ENCODE measurements at regions not wholly inside any gene's neighbourhood (a gene's known extent, or its start where the extent isn't known, plus 50 kb on each side); places are given as distances from the start of the nearest gene placed in this dataset.

GRCh38 chr2:184203661-184204060 lies 394.7 kb upstream of the ZNF804A start:
- POLR2A ChIA-PET = no interaction called here
- CTCF ChIA-PET = no interaction called here
- DNase-seq (no peak), ATAC-seq (no peak)
- Mint-ChIP-seq H3K27ac (no peak overlapping the region), H3K9me3 (ENCODE audit: low read depth) (peaks cover 4% of the 10 kb centered on the region), H3K27me3 (no peaks in the 10 kb centered on the region), H3K36me3 (ENCODE audit: low read depth) (no peaks in the 10 kb centered on the region), H3K4me3 (no peak overlapping the region), H3K4me1 (no peaks in the 10 kb centered on the region)
- intact Hi-C loops (cut with DNase I, micrococcal nuclease) = no loop called here

DNA sequence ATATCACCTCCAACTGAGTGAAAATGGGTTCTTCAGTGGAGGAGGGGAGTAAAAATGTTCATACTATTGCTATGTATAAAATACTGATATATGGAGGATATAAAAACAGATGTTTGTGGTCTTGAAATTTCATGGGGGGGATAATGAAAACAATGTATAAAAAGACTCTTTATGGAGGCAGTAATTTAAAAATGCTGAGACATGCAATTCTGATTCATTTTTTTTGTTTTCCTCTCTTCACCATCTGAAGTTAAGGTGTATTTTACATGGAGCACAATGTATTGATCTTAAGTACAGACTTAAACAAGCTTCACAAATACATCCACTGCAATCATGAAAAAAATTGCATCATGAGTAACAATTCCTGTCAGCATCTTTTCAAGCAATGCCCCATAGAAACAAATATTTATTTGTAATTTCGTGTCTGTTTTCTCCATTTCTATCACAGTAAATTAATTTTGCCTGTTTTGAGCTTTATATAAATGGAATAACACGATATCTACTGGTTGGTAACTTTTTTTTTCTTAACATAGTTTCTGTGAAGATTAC lies 393.2 kb upstream of the ZNF804A start:
- DNase-seq (no peak), ATAC-seq (no peak)
- Mint-ChIP-seq H3K4me1 (no peaks in the 10 kb centered on the region), H3K4me3 (no peak overlapping the region), H3K27ac (no peak overlapping the region), H3K27me3 (no peaks in the 10 kb centered on the region), H3K9me3 (ENCODE audit: low read depth) (peaks cover 3% of the 10 kb centered on the region), H3K36me3 (ENCODE audit: low read depth) (no peaks in the 10 kb centered on the region)
- ChIA-PET POLR2A (no interaction called here), CTCF (no interaction called here)
- intact Hi-C loops (cut with DNase I, micrococcal nuclease) = no loop called here

- no peak overlapping the region for H3K27ac Mint-ChIP-seq
- ATAC-seq = no peak
Observed at GRCh38 chr2:184206045-184206444, 392.3 kb upstream of the ZNF804A start.

GRCh38 chr2:184210329-184210728 lies 388.0 kb upstream of the ZNF804A start:
- peaks cover 10% of the 10 kb centered on the region for H3K9me3 Mint-ChIP-seq (ENCODE audit: low read depth)
- H3K27me3 Mint-ChIP-seq = no peaks in the 10 kb centered on the region
- no peak for DNase-seq
- no peak for ATAC-seq
- H3K36me3 Mint-ChIP-seq (ENCODE audit: low read depth) = no peaks in the 10 kb centered on the region
- intact Hi-C loops (cut with DNase I, micrococcal nuclease) = no loop called here
- ChIA-PET CTCF (no interaction called here), POLR2A (no interaction called here)
- no peak overlapping the region for H3K27ac Mint-ChIP-seq
- no peak overlapping the region for H3K4me3 Mint-ChIP-seq
- H3K4me1 Mint-ChIP-seq = no peaks in the 10 kb centered on the region

More at GRCh38 chr2:184206045-184206444, 392.3 kb upstream of the ZNF804A start:
- Mint-ChIP-seq H3K36me3 (ENCODE audit: low read depth) (no peaks in the 10 kb centered on the region), H3K9me3 (ENCODE audit: low read depth) (peaks cover 3% of the 10 kb centered on the region), H3K27me3 (no peaks in the 10 kb centered on the region), H3K4me1 (no peaks in the 10 kb centered on the region), H3K4me3 (no peak overlapping the region)
- intact Hi-C loops (cut with DNase I, micrococcal nuclease) = no loop called here
- ChIA-PET POLR2A (no interaction called here), CTCF (no interaction called here)
- DNase-seq = no peak

- DNase-seq = no peak
- Mint-ChIP-seq H3K27me3 (no peaks in the 10 kb centered on the region), H3K4me3 (no peak overlapping the region), H3K4me1 (no peaks in the 10 kb centered on the region), H3K36me3 (ENCODE audit: low read depth) (no peaks in the 10 kb centered on the region), H3K9me3 (ENCODE audit: low read depth) (peaks cover 22% of the 10 kb centered on the region), H3K27ac (no peak overlapping the region)
- CTCF ChIA-PET = no interaction called here
- POLR2A ChIA-PET = no interaction called here
- ATAC-seq = no peak
- intact Hi-C loops (cut with DNase I, micrococcal nuclease) = no loop called here
Observed at GRCh38 chr2:184215745-184216144, 382.6 kb upstream of the ZNF804A start.

- H3K4me1 Mint-ChIP-seq = no peaks in the 10 kb centered on the region
- peaks cover 3% of the 10 kb centered on the region for H3K9me3 Mint-ChIP-seq (ENCODE audit: low read depth)
- ATAC-seq (no peak), DNase-seq (no peak)
- no peak overlapping the region for H3K4me3 Mint-ChIP-seq
- H3K27me3 Mint-ChIP-seq = no peaks in the 10 kb centered on the region
- H3K27ac Mint-ChIP-seq = no peak overlapping the region
- ChIA-PET CTCF (no interaction called here), POLR2A (no interaction called here)
- intact Hi-C loops (cut with DNase I, micrococcal nuclease) = no loop called here
- no peaks in the 10 kb centered on the region for H3K36me3 Mint-ChIP-seq (ENCODE audit: low read depth)
Observed at GRCh38 chr2:184256611-184257010, 341.7 kb upstream of the ZNF804A start.

GRCh38 chr2:184261331-184261730 lies 337.0 kb upstream of the ZNF804A start:
- intact Hi-C loops (cut with DNase I, micrococcal nuclease) = no loop called here
- ATAC-seq = no peak
- Mint-ChIP-seq H3K27ac (no peak overlapping the region), H3K9me3 (ENCODE audit: low read depth) (peaks cover 4% of the 10 kb centered on the region), H3K4me3 (no peak overlapping the region), H3K4me1 (no peaks in the 10 kb centered on the region), H3K27me3 (no peaks in the 10 kb centered on the region), H3K36me3 (ENCODE audit: low read depth) (no peaks in the 10 kb centered on the region)
- ChIA-PET CTCF (no interaction called here), POLR2A (no interaction called here)
- DNase-seq = no peak

DNA sequence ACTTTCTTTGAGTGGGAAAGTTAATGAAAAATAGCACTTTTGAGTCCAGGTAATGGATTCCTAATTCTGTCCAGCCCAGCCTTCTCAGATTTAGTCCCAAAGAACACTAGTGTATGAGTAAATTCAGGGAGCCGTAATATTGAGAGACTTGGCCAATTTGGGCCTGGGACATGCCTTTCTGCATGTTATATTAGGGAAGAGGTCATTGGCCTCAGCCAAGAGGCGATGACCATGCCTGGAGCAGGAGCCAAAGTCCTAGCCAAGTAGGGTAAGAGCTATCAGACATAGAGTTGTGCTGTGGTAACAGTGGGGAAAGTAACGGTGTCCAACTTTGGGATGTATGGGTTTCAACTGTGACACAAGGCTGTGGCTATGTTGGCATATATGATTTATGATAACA lies 336.5 kb upstream of the ZNF804A start:
- H3K36me3 Mint-ChIP-seq (ENCODE audit: low read depth) = no peaks in the 10 kb centered on the region
- intact Hi-C loops (cut with DNase I, micrococcal nuclease) = no loop called here
- H3K27me3 Mint-ChIP-seq = no peaks in the 10 kb centered on the region
- ChIA-PET CTCF (no interaction called here), POLR2A (no interaction called here)
- no peaks in the 10 kb centered on the region for H3K4me1 Mint-ChIP-seq
- DNase-seq (no peak), ATAC-seq (no peak)
- peaks cover 4% of the 10 kb centered on the region for H3K9me3 Mint-ChIP-seq (ENCODE audit: low read depth)
- H3K27ac Mint-ChIP-seq = no peak overlapping the region
- H3K4me3 Mint-ChIP-seq = no peak overlapping the region

DNA sequence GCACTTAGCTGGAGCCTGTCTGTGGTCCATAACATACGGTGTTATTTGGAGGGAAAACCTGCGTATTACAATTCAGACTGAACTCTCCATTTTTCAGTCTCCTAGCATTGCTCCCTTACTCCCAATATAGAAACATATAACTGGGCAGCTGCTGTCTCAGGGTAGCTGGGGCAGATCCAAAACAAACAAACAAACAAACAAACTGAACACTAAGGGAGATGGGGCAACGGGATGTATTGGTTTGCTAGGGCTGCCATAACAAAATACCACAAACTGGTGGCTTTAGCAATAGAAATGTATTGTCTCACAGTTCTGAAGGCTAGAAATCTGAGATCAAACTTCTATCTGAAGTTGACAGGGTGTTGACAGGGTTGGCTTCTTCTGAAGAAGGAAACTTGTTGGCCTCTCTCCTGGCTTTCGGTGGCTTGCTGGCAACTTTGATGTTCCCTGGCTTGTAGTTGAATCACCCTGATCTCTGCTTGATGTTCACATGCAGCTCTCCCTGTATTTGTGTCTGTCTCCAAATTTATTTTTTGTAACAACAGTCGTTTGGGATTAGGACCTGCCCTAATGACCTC lies 329.3 kb upstream of the ZNF804A start:
- intact Hi-C loops (cut with DNase I, micrococcal nuclease) = no loop called here
- no peak overlapping the region for H3K27ac Mint-ChIP-seq
- H3K36me3 Mint-ChIP-seq (ENCODE audit: low read depth) = no peaks in the 10 kb centered on the region
- CTCF ChIA-PET = no interaction called here
- H3K4me1 Mint-ChIP-seq = no peaks in the 10 kb centered on the region
- H3K9me3 Mint-ChIP-seq (ENCODE audit: low read depth) = peaks cover 6% of the 10 kb centered on the region
- H3K4me3 Mint-ChIP-seq = no peak overlapping the region
- POLR2A ChIA-PET = no interaction called here
- DNase-seq = no peak
- ATAC-seq = no peak
- no peaks in the 10 kb centered on the region for H3K27me3 Mint-ChIP-seq

DNA sequence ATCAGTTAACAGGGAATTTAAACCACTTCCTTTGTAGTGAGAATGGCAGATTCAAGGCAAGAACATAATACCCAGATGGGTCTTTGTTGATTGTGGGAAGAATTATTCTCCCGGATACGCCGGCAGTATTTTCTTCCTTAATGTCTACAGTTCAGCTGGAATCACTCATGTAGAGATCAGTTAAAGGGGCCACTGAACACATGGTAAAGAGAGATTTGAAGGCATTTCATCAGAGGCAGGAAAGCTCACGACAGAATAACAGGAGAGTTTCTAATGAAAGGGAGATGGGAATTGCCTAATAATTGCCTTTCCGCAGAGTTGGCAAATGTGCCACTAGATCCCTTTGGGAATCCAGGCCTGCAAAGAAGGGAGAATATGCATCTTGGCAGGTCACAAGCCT lies 327.7 kb upstream of the ZNF804A start:
- ChIA-PET POLR2A (no interaction called here), CTCF (no interaction called here)
- H3K27ac Mint-ChIP-seq = no peak overlapping the region
- no peaks in the 10 kb centered on the region for H3K36me3 Mint-ChIP-seq (ENCODE audit: low read depth)
- H3K4me1 Mint-ChIP-seq = no peaks in the 10 kb centered on the region
- DNase-seq (no peak), ATAC-seq (no peak)
- intact Hi-C loops (cut with DNase I, micrococcal nuclease) = no loop called here
- H3K4me3 Mint-ChIP-seq = no peak overlapping the region
- peaks cover 3% of the 10 kb centered on the region for H3K9me3 Mint-ChIP-seq (ENCODE audit: low read depth)
- H3K27me3 Mint-ChIP-seq = no peaks in the 10 kb centered on the region

DNA sequence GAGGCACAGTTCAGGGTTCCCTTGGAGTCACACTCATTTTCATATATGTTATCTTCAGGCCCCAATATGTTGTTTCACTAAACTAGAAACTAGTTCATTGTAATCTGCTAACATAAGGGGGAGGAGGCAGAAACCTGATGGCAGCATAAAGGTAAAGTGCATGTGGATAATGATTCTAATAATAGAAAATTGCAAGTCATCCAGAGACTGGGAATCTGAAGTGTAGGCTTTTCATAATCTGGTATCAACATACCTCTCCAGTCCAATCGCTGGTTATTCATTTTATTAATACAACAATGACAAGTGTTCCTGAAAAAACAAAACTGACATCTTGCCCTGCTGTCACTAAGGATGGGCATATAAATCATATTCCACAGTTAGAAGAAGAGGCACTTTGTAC lies 326.3 kb upstream of the ZNF804A start:
- no peaks in the 10 kb centered on the region for H3K36me3 Mint-ChIP-seq (ENCODE audit: low read depth)
- peaks cover 3% of the 10 kb centered on the region for H3K9me3 Mint-ChIP-seq (ENCODE audit: low read depth)
- ChIA-PET POLR2A (no interaction called here), CTCF (no interaction called here)
- DNase-seq = no peak
- H3K4me1 Mint-ChIP-seq = no peaks in the 10 kb centered on the region
- H3K27ac Mint-ChIP-seq = no peak overlapping the region
- intact Hi-C loops (cut with DNase I, micrococcal nuclease) = no loop called here
- H3K4me3 Mint-ChIP-seq = no peak overlapping the region
- ATAC-seq = no peak
- H3K27me3 Mint-ChIP-seq = no peaks in the 10 kb centered on the region

- no peaks in the 10 kb centered on the region for H3K4me1 Mint-ChIP-seq
- ChIA-PET POLR2A (no interaction called here), CTCF (no interaction called here)
- H3K36me3 Mint-ChIP-seq (ENCODE audit: low read depth) = no peaks in the 10 kb centered on the region
- intact Hi-C loops (cut with DNase I, micrococcal nuclease) = no loop called here
- no peak overlapping the region for H3K27ac Mint-ChIP-seq
- no peaks in the 10 kb centered on the region for H3K27me3 Mint-ChIP-seq
- H3K4me3 Mint-ChIP-seq = no peak overlapping the region
- no peaks in the 10 kb centered on the region for H3K9me3 Mint-ChIP-seq (ENCODE audit: low read depth)
- no peak for DNase-seq
- ATAC-seq = no peak
Observed at GRCh38 chr2:184294831-184295230, 303.5 kb upstream of the ZNF804A start.

- no peak overlapping the region for H3K4me3 Mint-ChIP-seq
- H3K36me3 Mint-ChIP-seq (ENCODE audit: low read depth) = no peaks in the 10 kb centered on the region
- no peaks in the 10 kb centered on the region for H3K9me3 Mint-ChIP-seq (ENCODE audit: low read depth)
- ChIA-PET POLR2A (no interaction called here), CTCF (no interaction called here)
- DNase-seq = no peak
- H3K27me3 Mint-ChIP-seq = no peaks in the 10 kb centered on the region
- ATAC-seq = no peak
- H3K27ac Mint-ChIP-seq = no peak overlapping the region
- intact Hi-C loops (cut with DNase I, micrococcal nuclease) = no loop called here
- H3K4me1 Mint-ChIP-seq = no peaks in the 10 kb centered on the region
Observed at GRCh38 chr2:184297085-184297484, 301.2 kb upstream of the ZNF804A start.

All from activated CD4-positive, alpha-beta T cell treated with anti-CD3 and anti-CD28 coated beads for 36 hours (primary cell).